HG03060 (cell line): ENCODE measurements at regions not wholly inside any gene's neighbourhood (a gene's known extent, or its start where the extent isn't known, plus 50 kb on each side); places are given as distances from the start of the nearest gene placed in this dataset.

Source experiments
- ATAC-seq: cut with Tn5 transposase; IDR thresholded peaks from one replicate; pipeline ENCODE4 v1.9.1; 2021; ENCODE audit warnings: low read depth, moderate number of reproducible peaks; ENCODE audit not compliant: unreplicated experiment

DNA sequence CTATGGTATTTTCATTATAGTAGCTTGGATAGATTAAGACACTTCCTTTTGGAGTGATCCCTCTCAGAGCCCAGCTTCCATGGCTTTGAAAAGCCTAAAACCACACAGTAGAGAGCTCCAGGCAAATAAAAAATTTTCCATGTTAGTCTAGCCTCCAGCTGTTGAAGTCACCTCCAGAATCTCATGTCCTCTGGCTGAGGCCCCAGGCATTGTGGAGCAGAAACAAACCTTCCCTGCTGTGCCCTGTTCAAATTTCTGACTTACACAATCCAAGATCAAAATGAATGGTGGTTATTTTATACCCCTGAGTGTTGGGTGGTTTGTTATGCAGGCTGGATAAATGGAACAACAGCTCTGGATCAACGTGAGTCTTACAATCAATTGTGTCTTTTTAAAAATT is 203.9 kb downstream of the ICE1 start:
- no peak for ATAC-seq

- no peak for ATAC-seq
Observed at GRCh38 chr5:5625491-5625890, 203.0 kb downstream of the ICE1 start.

- no peak for ATAC-seq
Observed at GRCh38 chr5:5623397-5623796, 200.9 kb downstream of the ICE1 start.

DNA sequence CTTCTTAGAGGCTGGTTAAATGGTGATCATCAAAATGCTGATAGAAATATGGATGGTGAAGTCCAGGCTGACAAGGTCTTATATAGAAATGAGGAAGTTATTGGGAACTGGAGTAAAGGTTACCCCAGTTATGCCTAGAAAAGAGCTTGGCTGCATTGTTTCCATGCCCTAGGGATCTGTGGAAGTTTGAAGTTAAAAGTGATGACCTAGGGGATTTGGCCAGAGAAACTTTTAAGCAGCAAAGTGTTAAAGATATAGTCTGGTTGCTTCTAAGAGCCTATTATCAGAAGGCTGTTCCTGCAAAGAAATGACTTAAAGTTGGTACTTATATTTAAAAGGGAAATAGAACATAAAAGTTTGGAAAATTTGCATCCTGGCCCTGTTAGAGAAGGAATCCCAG is 200.3 kb downstream of the ICE1 start:
- ATAC-seq, result no peak

DNA sequence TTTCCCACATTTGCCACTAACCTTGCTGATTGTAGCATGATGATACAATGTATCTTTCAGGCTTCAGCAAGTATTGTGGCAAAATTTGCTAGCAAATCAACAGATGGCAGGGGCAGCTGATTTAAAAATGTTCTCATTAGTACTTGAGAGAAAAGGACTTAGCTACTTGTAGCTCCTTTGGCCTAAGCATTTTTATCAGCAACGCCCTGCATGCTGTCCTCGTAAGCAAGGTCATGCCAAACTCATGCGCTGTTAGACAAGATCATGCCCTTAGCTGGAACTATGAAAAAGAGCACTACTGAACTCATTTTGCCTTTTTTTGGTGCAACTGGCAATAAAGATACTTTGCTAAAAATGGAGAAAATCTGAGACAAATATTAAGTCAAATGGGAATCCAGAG is 197.1 kb downstream of the ICE1 start:
- no peak for ATAC-seq

- ATAC-seq, result no peak
Observed at GRCh38 chr5:5617024-5617423, 194.5 kb downstream of the ICE1 start.

GRCh38 chr5:5616247-5616895 is 193.9 kb downstream of the ICE1 start:
- no peak for ATAC-seq

DNA sequence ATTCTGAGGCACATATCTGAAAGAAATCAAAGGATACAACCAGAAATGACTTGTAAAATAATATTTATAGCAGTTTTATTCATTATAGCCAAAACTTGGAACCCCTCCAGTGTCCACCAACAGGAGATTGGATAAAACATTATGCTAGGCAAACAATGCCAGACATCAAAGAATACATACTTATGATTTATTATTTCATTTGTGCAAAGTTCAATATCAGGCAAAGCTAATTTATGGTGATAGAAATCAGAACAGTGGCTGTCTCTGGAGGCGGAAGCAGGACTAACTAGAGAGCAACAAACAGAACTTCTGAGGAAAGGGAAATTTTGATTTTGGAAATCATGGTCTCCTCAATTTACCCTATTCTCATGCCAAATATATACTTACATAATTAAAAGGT is 193.1 kb downstream of the ICE1 start:
- ATAC-seq, result no peak

DNA sequence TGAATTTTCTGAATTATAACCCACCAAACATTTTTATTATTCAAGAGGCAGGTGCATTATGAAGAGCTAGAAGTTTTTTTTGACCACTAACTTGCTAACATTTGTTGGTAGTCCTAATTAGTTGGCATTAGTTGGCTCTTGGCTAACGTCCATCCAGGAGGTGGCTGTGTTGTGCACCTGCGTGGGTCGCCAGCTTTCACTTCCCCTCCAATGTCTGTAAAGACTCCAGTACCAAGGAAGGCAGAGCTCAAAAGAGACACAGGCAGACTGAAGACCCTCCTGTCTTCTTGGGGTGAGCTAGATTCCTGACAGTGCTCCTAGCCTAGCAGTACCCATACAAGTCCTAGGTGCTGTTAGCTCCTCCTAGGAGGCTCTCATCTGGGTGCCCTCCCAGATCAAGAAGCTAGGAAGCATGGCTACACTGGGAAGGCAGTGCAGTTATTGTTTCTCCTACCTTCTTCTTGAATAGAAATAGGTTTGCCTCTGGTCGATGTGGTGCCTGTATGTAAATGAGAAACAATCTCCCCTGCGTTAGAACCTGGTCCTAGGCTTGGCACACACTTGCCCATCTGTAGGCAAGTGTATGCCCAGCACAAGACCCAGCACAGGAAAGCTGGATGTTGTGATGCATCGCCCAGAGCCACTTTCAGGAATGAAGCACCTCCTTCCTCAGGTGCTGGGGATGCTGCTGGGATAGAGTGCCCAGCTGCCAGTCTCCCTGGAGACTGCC is 190.9 kb downstream of the ICE1 start:
- ATAC-seq, result no peak

DNA sequence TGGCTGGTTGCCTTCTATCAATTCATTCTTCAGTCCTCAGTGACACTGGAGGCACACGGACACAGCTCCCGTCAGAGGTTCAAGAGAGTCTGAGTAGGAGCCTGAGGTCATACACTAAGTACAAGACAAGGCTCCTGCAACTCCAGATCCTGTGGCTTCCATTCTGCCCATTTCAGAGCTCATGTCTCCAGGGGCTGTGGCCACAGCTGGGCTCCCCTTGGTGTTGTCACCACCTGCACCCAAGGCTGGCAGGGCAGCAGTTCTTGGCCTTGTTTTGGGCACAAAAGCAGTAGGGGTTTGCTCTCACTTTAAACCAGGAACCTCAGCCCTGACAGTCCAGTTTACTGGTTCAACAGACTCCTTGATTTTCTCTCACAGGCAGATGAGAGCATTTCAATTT is 189.6 kb downstream of the ICE1 start:
- ATAC-seq, result no peak

DNA sequence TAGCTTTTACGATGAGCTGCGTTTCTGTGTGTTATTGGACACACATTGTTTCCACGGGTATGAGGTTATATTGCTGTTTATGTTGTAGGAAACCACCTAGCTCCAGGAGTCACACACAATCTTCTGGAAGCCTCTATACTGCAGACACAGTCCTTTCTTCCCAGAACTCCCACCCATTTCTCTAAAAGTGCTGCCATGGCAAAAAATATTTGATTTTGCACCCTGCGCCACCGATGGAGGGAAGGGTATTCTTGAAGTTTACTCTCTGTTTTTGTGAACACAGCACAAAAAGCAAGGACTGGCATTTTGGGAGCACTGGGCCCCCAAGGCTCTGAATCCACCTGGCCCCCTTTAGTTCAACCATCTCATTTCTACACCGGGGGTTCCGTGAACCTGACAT is 187.5 kb downstream of the ICE1 start:
- no peak for ATAC-seq

DNA sequence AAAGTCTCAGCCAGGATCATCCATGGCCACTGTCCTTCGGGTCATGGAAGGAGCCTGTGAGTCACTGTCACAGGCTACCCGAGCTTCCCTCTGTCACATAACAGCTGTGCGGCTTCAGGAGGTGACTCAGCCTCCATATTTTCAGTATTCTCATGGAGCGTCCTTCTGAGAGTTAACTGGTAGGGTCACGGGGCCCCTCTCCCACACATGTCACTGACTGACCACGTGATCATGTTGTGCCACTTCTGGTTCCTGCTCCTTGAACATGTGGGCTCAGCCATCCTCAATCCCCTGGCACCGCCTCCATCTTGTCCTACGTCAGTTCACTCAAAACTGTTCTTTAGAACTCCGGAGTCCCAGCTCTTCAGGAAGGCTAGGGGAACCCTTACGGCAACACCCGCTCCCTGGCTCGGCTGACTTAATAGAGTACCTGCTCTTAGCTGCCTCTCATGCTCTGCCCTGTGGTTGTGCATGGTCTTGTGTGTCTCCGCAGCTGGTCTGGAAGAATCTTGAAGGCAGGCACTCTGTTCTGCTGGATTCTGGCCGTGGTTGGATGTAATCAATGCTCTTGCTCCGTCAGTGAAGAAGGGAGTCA is 182.8 kb downstream of the ICE1 start:
- ATAC-seq, result no peak

DNA sequence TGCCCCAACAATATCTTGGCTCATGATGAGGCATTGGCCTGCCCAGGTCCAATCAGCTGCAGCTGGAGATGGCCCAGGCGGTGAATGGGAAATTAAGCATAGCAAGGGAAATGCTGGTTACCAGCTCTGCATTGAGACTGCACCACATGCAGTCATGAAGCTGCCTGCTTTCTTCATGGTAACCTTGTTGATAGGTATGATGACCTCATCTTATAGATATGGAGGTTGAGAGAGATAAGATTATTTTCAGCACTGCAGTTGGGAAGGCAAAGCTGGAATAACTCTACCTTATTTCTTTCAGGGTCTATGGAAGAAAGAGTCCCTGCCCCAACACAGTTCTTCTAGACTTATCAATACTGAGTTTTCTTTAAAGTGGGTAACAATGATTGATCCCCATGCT is 180.1 kb downstream of the ICE1 start:
- ATAC-seq, result no peak

GRCh38 chr5:5598547-5599113 is 176.2 kb downstream of the ICE1 start:
- no peak for ATAC-seq

GRCh38 chr5:5593391-5593790 is 170.9 kb downstream of the ICE1 start:
- ATAC-seq, result no peak

DNA sequence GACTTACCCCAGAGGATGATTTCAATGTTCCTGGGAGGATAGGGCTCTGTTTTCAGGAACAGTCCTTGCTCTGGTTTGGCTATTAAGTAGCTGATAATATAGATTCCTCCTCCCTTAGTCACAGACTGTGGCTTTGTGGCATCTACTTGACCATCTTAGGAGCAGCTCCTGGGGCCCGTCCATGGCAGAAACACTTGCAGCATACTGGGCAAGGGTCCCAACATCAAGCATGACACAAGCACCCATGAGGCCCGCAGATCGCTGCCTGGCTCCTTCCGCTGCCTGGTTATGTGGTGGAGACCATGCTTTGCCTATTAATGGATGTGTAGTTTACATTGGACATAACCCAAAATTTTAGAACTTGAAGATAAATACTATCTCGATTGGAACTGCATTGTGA is 170.1 kb downstream of the ICE1 start:
- ATAC-seq, result no peak

GRCh38 chr5:5591567-5591966 is 169.1 kb downstream of the ICE1 start:
- no peak for ATAC-seq

- ATAC-seq, result no peak
Observed at GRCh38 chr5:5589857-5590256, 167.4 kb downstream of the ICE1 start.

GRCh38 chr5:5588887-5589826 is 166.7 kb downstream of the ICE1 start:
- no peak for ATAC-seq

DNA sequence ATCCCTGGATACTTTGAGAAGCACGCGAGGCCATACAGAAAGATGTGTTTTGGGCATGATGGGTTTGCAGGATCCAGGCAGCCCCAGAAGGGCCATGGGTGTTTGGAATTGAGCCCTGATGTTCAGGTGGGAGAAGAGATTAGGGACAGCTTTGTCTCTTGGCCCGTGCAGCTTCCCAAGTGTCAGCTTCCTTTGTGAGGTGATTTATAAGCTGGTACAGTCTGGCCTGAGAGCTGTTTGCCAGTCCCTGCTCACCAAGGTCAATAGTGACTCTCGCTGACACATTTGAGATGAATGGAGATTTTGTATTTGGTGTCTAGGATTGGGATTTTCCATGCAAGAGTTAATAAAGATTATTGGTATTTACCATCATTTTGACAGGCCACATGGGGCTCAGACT is 165.9 kb downstream of the ICE1 start:
- no peak for ATAC-seq

GRCh38 chr5:5587474-5587873 is 165.0 kb downstream of the ICE1 start:
- no peak for ATAC-seq
